Lung (tissue), 11 donors: ENCODE measurements at regions not wholly inside any gene's neighbourhood (a gene's known extent, or its start where the extent isn't known, plus 50 kb on each side); places are given as distances from the start of the nearest gene placed in this dataset.
A peak's percentile ranks its signal among the peaks of the same experiment; 100 is the strongest.

Source experiments
- ATAC-seq: fragments of 200-7000 bp; cut with Tn5 transposase; one replicate; pipeline ENCODE4 v1.9.1; 2020; ENCODE audit warnings: moderate number of reproducible peaks; ENCODE audit not compliant: insufficient read depth, low FRiP score
- DNase-seq, 3 donors: peaks; one replicate each; pipeline ENCODE4 v3.0.0-alpha.2; 2013 to 2017
- H3K27ac ChIP-seq, 2 donors: one replicate each; pipeline ENCODE4 v1.5.1; 2013; ENCODE audit warnings: mild to moderate bottlenecking in 2 of 2, moderate library complexity in 2 of 2, control low read depth in 1 of 2, inconsistent platforms in 1 of 2, low read depth in 1 of 2, low read length in 1 of 2
- H3K27me3 ChIP-seq, 3 donors: one replicate each; pipeline ENCODE4 v1.5.1; 2013; ENCODE audit warnings: low read length in 2 of 3; ENCODE audit not compliant: control insufficient read depth in 3 of 3, insufficient read depth in 3 of 3
- H3K36me3 ChIP-seq, 4 donors: one replicate each; pipeline ENCODE4 v1.5.1; 2013; ENCODE audit warnings: low read length in 4 of 4, mild to moderate bottlenecking in 1 of 4, moderate library complexity in 1 of 4; ENCODE audit not compliant: control insufficient read depth in 4 of 4, insufficient read depth in 4 of 4
- H3K4me1 ChIP-seq, 5 donors: one replicate each; pipeline ENCODE4 v1.5.1; 2013; ENCODE audit warnings: low read length in 5 of 5, mild to moderate bottlenecking in 2 of 5, moderate library complexity in 1 of 5; ENCODE audit not compliant: control insufficient read depth in 5 of 5, insufficient read depth in 5 of 5
- H3K4me3 ChIP-seq: one replicate; pipeline ENCODE4 v1.5.1; 2013; ENCODE audit warnings: mild to moderate bottlenecking, control low read depth, moderate library complexity
- H3K9ac ChIP-seq, 2 donors: one replicate each; pipeline ENCODE4 v1.5.1; 2013; ENCODE audit warnings: low read length in 2 of 2, control low read depth in 1 of 2; ENCODE audit not compliant: insufficient read depth in 1 of 2
- H3K9me3 ChIP-seq, 4 donors: one replicate each; pipeline ENCODE4 v1.5.1; 2013; ENCODE audit warnings: low read length in 3 of 4, mild to moderate bottlenecking in 1 of 4, moderate library complexity in 1 of 4; ENCODE audit not compliant: control insufficient read depth in 4 of 4, insufficient read depth in 3 of 4
- CTCF ChIP-seq: IDR thresholded peaks from 2 replicates; pipeline ENCODE4 v1.5.1; 2012; ENCODE audit warnings: mild to moderate bottlenecking; ENCODE audit errors: control extremely low read depth, extremely low read depth
- WGBS, 2 donors: extraction: QIAGEN DNeasy Blood & Tissue Kit; methylation state at CpG; one replicate each; pipeline ENCODE4 v1.1.7; 2013; 5-methylcytosine and 5-hydroxymethylcytosine counted together
- donor health status: control.
- donor health status: control.
- donor health status: Bipolar disorder and iron deficiency.
- donor health status: healthy.
- donor health status: DM: yes; HTN: yes; CAD: no.

DNA sequence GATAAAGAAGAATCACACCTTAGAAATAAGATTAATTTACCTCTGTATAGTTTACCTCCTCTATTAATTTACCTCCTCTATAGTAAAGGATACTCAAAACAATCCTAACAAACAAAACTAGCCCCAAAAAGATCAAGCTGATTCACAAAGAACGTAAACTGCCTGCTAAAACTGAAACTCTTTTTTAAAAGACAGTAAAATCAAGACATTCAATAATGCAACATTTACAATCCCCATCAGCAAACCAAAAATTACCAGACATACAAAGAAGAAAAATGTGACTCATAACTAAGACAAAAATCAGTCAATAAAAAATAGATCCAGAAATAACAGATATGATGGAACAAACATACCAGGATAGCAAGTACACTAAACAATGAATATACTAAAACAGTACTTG, 215.7 kb downstream of the ZEB2 start:
- no peaks in the 10 kb centered on the region for H3K27me3 ChIP-seq
- H3K4me3 ChIP-seq = no peak overlapping the region
- no peak for DNase-seq
- WGBS, 2 donors = 94 to 95% methylated on average over 1 of the region's 1 CpG
- ATAC-seq = no peak
- peaks cover 0 to 1% (median 0%) of the 10 kb centered on the region in 4 donors for H3K9me3 ChIP-seq
- no peaks in the 10 kb centered on the region for H3K36me3 ChIP-seq
- no peak for TF ChIP-seq CTCF
- no peak overlapping the region for H3K9ac ChIP-seq
- no peak overlapping the region for H3K27ac ChIP-seq
- H3K4me1 ChIP-seq = no peaks in the 10 kb centered on the region

- no peak overlapping the region for H3K4me3 ChIP-seq
- 85 to 88% methylated on average over 2 of the region's 2 CpGs for WGBS, 2 donors
- no peaks in the 10 kb centered on the region for H3K9me3 ChIP-seq
- H3K27ac ChIP-seq = no peak overlapping the region
- H3K4me1 ChIP-seq = no peaks in the 10 kb centered on the region
- no peak for TF ChIP-seq CTCF
- DNase-seq = no peak
- no peaks in the 10 kb centered on the region for H3K36me3 ChIP-seq
- ATAC-seq = no peak
- H3K9ac ChIP-seq = no peak overlapping the region
- H3K27me3 ChIP-seq = no peaks in the 10 kb centered on the region
These were observed 219.3 kb downstream of the ZEB2 start for GRCh38 chr2:144300632-144301031.

DNA sequence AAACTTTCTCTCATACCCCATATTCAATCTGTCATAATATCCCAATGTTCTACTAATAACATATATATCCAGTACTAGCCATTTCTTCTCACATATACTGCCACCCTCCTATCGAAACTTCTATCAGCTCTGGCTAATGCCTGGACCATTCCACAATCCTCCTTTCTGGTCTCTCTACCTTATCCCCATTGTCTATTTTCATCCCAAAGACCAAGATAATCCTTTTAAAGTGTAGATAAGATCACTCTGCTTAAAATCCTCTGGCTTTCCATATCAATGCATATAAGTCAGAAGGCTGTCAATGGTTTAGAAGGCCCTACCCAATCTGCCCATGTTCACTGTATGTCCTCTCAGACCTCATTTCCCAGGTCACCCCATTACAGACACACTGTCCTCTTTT, 229.6 kb downstream of the ZEB2 start:
- Histone ChIP-seq H3K36me3 (no peaks in the 10 kb centered on the region), H3K27me3 (no peaks in the 10 kb centered on the region), H3K9ac (no peak overlapping the region), H3K27ac (no peak overlapping the region), H3K4me3 (no peak overlapping the region), H3K4me1 (no peaks in the 10 kb centered on the region), H3K9me3 (peaks cover 0 to 4% (median 0%) of the 10 kb centered on the region in 4 donors)
- DNase-seq (no peak), ATAC-seq (no peak)
- WGBS, 2 donors = 93 to 99% methylated on average over 1 of the region's 1 CpG
- no peak for TF ChIP-seq CTCF

GRCh38 chr2:144288438-144288837, 231.5 kb downstream of the ZEB2 start:
- 74 to 81% methylated on average over 3 of the region's 3 CpGs for WGBS, 2 donors
- no peak for ATAC-seq
- no peak for TF ChIP-seq CTCF

More at GRCh38 chr2:144288438-144288837, 231.5 kb downstream of the ZEB2 start:
- H3K27me3 ChIP-seq = no peaks in the 10 kb centered on the region
- no peak overlapping the region for H3K9ac ChIP-seq
- H3K4me1 ChIP-seq = no peaks in the 10 kb centered on the region
- H3K36me3 ChIP-seq = no peaks in the 10 kb centered on the region
- H3K27ac ChIP-seq = no peak overlapping the region
- H3K9me3 ChIP-seq = peaks cover 0 to 4% (median 0%) of the 10 kb centered on the region in 4 donors
- peak in 1 of 3 donors; percentile 23 for DNase-seq
- H3K4me3 ChIP-seq = no peak overlapping the region
